ENCODE measurements at regions not wholly inside any gene's neighbourhood (a gene's known extent, or its start where the extent isn't known, plus 50 kb on each side); places are given as distances from the start of the nearest gene placed in this dataset.
"Not testable (repeated sequence)": the region's sequence is repeated elsewhere in the genome, so short reads cannot be mapped to it uniquely, and the experiment has no call there.

DNA sequence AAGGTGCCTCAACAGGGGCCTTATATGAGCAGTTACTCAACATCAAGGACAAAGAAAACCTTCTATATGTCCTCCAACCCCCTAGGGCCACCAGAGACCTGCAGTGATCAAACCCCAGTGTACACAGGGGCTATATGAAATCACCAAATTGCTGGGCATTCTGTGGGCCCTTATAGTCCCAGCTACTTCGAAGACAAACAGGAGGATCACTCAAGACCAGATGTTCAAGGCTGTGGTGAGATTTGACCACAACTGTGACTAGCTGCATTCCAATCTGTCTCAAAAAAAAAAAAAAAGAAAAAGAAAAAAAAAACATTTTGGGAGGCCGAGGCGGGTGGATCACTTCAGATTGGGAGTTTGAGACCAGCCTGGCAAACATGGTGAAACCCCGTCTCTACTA is 51.0 kb upstream of the PRB2 start:
- DNase-seq (ENCODE audit: low spot score) = no peak

DNA sequence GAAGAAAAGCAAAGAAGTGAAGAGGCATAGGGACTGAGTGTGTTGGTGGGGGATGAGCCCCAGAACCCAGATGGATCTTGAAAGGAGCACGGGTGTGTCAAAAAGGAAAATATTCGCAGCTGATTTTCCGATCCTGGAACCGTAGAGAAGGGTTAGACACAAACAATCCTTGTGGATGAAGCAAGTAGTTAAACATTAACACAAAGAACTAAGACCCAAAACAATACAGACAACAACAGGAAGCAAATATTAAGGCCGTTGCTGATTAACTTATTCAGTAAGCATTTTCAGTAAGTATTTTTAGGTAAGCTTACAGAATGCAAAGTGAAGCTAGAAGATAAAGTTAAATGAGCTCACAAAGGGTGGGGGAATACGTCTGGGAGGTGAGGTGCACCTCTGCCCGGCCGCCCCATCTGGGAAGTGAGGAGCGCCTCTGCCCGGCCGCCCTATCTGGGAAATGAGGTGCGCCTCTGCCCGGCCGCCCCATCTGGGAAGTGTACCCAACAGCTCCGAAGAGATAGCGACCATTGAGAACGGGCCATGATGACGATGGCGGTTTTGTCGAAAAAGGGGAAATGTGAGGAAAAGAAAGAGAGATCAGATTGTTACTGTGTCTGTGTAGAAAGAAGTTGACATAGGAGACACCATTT is 62.8 kb upstream of the PRB2 start:
- DNase-seq (ENCODE audit: low spot score) = no peak

DNA sequence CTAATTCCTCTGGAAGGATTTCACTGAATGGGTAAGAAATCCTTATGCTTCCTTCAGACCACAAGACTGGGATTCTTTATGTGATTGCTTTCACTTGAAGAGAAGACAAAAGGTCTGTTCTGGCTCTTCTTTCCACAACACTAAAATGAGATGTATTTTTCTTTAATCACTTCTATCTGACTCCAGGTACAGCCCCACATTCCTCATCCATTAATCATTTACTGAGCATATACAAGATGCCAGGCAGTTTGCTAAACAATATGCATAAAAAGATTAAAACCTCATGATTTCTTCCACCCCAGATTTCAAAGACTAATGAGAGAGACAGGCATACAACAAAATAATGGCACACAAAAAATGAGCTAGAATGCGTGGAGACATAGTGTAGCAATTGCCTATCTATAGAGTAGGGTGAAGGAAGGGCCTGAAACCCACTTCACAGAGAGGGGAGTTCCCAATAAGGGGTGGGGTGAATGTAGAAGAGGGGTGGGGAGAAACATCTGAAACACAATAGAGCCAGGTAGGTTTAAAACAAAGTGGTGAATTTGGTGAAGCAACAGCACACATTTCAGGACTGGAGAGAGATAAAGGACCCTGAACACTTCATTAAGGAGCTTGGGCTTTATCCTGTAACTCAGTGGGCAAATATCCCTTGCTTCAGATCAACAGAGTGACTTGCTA is 65.1 kb upstream of the PRB2 start:
- DNase-seq (ENCODE audit: low spot score) = no peak

DNA sequence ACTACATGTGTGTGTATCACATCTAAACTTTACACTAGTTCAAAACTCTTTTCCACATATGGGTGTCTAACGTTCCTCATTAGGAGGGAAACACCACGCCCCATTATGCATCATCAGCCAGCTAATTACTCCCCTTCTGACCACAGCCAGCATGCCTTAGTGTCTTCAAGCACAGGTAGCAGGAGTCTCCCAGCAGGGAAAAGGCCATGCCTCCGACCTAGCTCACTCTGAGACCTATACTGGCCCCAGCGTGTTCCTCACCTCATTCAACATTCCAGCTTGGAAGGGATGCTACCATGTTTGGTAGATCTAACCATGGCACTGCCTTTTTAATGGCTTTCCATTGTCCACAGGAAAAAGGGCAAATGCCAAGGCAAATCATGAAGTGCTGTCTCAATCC is 66.1 kb upstream of the PRB2 start:
- no peak for DNase-seq (ENCODE audit: low spot score)

DNA sequence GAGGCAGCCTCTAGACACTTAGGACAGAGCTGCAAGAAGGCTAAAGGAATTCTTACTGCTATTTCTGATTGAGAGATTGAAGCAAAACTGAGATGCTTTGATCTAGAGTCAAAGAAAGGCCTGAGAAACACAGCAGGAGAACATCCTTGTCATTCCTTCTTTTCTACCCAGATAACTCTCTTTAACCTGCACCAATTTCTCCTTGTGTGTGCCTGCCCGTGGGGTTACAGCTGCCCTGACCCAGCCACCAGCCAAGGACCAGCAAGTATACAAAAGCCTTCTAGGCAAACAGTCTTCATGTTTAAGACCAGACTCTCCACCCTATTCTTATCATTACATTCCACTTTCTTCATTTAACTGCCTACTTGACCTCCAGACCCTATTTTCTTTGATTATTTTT is 81.7 kb upstream of the PRB2 start:
- no peak for DNase-seq (ENCODE audit: low spot score)

DNA sequence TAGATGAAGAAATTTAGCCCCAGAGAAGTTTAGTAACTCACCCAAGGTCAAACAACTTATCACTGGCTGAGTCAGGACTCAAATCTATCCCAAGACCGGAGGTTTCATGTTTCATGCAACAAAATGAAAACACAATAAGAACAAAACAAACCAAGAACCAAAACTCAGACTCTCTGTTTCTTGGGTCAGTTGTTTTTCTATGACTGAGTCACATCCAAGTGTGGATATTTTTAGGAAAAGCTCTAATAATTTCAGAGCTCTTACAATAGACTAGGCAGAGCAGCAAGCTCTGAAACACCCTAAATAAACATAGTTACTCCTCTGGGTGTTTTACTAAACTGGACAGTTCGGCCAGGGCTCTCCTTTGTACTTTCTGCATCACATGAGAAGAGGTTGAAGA is 87.6 kb upstream of the PRB2 start:
- DNase-seq (ENCODE audit: low spot score) = no peak

DNA sequence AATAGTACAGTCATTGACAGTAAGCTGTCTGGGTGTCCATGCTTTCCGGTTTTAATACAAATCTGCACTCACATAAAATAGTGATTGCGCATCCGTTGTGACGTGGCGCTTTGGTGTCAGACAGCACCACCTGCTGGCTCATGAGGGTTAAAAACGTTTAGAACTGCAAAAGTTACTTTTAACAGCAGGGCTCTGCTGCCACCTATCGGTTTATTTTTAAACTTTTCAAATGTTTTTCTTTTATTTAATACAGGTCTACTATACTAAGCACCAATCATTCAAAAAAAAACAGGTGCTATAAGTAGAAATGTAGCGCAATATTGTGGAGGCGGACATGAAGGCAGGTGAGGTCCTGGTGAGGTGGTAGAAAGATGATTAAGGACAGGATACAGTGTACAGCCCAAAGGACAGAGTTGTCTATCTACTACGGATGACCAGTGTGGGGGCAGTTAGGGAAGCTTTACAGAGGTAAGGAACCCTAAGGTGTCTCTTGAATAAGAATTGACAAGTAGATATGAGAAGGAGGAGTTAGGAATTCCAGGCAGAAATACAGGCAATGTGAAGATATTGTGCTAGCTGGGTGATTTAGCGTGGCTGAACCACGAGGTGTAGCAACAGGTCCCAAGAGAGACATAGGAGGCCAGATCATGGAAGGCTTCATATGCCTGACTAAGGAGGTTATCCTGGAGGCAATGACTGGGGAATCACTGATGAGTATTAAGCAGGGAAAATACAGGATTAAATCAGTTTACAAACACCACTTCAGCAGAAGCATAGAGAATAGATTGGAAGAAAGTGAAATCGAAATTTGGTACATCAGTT is 91.5 kb upstream of the PRB2 start:
- DNase-seq (ENCODE audit: low spot score) = peak; percentile 80

DNA sequence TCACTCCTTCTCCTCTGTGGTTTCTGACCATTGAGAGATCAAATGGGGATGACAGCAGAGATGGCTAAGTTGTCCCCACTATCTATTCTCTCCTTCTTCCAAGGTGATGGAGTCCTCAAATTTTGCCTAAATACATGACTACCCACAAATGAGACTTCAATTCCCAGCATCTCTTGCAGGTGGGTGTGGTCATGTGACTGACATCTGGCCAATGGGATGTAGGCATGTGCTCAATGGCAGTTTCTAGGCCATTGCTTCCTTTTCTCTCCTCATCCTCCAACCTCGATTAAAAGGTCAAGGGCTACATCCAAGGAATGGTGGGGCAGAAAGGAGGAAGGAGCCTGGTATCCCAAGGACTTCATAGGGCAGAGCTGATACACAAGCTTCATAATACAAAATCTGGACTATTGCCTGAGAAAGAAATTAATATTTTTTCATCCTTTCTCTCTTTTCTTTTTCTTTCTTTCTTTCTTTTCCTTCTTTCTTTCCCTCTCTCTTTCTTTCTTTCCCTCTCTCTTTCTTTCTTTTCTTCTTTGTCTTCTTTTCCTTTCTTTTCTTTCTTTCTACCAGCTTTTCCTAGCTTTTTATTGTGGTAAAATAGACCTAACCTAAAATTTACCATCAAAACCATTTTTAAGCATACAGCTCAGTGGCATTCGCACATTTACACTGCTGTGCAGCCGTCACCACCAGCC is 100.9 kb upstream of the PRB2 start:
- DNase-seq (ENCODE audit: low spot score) = no peak

DNA sequence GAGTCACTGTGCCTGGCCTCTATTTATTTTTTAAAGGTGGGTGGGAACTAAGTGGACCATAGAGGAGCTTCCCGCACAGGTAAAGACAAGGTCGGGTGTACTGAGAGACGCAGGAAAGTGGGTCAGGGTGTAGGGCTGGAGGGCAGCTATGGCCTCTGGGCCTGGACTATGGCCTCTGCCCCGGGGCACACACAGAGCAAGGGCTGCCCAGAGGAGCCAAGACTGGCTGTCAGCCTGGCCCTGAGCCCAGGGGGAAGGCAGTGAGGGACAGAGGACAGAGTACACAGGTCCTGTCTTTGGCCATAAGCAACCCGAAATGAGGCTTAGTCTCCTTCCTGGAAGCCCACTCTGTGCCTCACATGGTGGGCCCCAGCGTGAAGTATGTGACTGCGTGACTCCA is 102.1 kb upstream of the PRB2 start:
- no peak for DNase-seq (ENCODE audit: low spot score)

DNA sequence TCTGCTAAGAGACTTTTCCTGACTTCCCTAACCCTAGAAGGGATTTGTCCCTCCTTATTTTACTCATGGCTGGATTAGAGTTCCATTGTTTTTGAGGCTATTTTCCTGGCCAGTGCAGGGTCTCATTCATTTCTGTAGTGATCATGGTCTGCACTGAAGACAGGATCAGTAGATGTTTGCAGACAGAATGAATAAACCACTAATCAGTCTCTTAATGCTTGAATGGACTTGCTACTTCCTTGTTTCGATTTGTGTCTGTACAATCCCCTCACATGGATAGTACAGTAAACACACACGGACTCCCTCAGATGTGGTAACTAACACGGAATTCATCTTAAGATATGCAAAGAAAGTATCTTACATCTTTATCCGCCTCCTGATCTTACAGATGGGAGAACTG is 102.6 kb upstream of the PRB2 start:
- DNase-seq (ENCODE audit: low spot score) = no peak

DNA sequence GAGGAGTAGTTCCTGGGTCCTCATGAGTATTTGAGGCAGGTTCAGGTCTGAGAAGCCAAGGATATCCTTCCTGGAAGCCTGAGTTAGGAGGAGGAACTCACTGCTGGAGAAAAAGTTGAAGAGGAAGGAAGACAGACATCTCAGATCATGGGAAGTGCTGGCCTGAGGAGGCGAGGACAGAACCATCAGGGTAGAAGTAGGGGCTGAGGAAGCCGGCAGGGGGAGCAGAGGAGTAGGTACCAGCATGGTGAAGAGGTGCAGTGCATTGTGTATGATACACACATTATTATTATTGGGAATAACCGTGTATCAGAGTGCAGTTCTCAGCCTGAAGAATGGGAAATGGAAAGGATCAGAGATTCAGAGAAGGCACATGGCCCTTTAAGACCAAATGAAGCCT is 103.2 kb upstream of the PRB2 start:
- DNase-seq (ENCODE audit: low spot score) = not testable (repeated sequence)

DNA sequence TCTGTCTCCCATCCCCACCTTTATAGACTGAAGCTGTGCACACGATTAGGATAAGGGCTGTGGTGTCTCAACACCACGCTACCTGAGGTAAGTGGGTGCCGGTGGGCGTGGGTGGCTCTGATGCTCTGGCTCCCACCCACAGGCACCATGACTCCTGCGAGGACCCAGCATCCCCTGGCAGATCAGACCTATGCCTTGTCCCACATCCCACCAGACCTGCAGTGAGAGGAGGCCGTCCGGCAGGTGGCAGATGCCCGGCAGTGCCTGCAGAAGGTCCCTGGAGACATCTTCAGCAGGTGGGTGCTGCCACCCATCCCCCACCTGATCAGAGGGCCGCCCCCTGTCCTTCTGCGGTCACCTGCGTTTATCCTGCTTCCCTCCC is 104.4 kb upstream of the PRB2 start:
- DNase-seq (ENCODE audit: low spot score) = no peak

DNA sequence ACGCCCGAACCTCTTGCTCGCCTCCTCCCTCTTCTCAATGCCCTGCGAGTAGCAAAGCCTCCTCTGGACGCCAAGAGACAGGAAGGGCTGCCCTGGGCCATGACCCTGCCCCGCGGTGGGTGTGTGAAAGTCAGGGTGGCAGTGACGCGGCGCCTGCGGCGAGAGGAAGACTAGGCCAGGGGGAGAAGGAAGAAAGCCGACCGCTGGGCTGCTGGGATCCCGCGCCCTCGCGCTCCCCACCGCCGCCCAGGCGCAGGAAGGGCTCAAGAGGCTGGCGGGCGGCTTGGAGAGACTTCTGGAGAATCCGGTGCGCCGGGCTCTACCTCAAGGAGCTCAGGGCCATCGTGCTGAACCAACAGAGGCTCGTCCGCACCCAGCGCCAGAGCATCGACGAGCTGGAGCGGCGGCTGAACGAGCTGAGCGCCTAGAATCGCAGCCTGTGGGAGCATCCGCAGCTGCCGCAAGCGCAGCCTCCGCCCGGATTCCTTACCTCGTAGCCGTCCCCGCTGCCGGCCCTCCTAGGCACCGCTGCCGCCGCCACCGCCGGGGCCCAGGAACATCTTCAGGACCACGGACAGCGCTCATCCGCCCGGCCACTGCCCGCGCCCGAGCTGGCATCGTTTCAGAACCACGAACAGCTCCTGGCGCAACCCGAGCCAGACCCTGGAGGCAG is 105.0 kb upstream of the PRB2 start:
- DNase-seq (ENCODE audit: low spot score) = no peak

DNA sequence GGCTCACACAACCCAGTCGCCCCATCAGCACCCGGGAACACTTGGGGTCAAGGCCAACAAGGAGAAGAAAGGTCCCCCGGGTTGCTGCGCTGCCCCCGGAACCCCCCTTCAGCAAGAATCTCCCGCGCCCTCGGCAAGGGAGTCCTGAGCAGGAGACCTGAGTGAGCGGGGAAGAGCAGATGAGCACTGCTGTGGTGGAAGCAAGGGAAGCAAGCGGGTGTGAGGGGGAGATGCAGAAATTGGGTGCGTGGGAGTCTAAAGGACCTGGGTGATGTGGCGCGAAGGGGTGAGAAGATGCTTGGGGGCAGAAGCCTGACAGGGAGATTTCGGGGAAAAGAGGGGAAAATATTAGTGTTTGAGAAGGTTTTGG is 105.5 kb upstream of the PRB2 start:
- DNase-seq (ENCODE audit: low spot score) = no peak

DNA sequence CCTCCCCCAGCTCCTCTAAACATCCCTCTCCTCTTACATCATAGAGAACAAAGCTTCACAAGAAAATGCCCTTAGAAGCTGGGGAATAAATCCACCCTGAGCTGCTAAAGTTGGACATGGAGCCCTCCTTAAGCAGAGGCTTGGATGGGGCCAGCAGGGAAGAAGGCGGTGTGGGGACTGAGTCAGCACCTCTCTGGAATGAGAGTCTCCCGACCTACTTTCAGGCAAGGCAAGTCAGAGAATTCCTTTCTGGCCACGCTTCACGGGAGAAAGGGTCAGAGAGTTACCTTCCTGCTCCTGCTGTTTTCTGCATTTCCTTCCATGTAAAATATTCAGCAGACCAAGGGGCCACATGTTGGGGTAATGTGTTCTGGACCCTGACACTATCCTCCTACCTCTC is 113.3 kb upstream of the PRB2 start:
- DNase-seq (ENCODE audit: low spot score) = no peak

DNA sequence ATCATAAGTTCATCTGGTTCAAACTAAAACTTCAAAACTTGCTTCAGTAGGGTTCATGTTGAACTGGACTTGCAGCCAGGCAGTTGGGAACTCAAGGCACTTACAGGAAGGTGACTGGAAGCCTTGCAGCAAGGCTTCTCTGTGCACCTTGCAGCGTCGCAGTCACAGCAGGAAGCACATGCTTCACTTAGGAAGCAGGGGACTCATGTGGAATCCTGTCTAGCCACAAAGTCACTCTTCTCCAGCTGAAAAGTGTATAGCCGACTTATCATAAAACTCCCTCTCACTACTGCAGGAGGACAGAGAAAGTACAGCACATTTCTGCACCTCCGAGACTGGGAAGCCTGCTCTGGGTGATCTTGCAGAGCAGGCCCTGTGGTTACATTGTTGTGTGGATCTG is 114.0 kb upstream of the PRB2 start:
- DNase-seq (ENCODE audit: low spot score) = no peak

DNA sequence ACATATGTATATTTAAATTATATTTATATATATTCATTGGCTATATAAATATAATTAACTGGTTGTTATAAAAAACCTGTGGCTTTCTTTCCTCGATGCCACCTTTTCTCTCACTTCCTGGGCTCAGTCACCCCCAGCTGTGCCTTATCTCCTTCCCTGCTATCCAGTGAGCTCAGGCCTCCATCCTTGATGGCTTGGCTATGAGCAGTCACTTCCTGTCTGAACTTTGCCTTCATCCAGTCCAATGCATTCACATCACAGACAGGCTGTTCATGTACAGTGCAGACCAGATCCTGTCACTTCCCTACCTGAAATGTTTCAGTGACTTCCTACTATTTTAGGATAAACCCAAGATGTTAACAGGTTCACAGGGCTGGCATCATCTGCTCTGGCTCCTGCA is 115.3 kb upstream of the PRB2 start:
- no peak for DNase-seq (ENCODE audit: low spot score)

DNA sequence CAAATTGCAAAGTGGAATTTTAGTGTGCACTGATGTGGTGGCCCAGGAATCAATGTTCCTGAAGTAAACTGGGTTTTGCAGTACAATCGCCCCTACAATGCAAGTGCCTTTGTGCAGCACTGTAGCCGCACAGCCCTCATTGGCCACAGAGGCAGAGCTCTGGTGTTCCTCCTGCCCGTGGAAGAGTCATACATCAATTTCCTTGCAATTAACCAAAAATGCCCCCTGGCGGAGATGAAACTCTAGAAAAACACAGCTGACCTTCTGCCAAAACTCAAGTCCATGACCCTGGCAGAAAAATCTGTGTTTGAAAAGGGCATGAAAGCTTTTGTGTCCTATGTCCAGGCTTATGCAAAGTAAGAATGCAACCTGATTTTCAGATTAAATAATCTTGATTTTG is 117.9 kb upstream of the PRB2 start:
- DNase-seq (ENCODE audit: low spot score) = peak; percentile 5

DNA sequence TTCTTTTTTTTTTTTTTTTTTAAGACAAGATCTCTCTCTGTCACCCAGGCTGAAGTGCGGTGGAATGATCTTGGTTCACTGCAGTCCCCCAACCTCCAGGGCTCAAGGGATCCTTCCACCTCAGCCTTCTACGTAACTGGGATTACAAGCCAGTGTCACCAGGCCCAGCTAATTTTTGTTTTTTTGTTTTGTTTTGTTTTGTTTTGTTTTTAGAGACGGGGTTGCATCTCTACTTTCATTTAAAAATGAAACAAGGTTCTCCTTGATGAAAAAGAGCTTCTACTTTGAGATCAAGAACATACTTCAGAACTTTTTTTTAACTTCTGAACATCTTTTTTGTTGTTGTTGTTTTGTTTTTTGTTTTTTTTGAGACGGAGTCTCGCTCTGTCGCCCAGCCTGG is 121.7 kb upstream of the PRB2 start:
- no peak for DNase-seq (ENCODE audit: low spot score)

DNA sequence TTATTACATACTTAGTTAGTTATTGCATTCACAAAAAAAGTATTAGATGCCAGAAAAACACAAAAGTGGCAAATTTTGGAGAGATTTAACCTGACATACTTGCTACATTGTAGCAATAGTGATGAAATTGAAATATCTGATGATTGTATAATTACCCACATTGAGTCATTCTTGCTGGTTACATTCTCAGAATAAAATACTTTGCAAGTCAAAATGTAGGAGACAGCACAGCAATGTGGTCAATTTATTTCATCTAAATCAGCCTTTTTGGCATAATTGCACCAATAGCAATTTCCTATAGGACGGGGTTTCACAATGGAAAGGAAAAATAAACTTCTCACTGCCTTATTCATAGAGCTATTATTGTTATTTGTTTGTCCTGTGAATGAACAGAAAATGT is 125.0 kb upstream of the ETV6 start:
- no peak for DNase-seq (ENCODE audit: low spot score)

DNA sequence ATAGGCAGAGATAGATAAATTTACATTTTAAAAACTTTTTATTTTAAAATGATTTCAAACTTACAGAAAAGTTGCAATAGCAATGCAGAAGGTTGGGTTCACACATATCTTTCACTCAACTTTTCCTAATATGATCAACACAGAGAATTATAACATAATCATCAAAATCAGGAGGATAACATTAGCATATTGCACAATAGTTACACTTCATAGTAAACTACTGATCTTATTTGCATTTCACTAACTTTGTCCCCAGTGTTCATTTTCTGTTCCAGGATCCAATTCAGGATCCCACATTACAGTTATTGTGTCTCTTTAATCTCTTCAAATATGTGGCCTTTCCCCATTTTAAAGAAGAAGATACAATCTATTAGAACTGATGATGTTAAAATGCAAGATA is 115.4 kb upstream of the ETV6 start:
- DNase-seq (ENCODE audit: low spot score) = no peak

DNA sequence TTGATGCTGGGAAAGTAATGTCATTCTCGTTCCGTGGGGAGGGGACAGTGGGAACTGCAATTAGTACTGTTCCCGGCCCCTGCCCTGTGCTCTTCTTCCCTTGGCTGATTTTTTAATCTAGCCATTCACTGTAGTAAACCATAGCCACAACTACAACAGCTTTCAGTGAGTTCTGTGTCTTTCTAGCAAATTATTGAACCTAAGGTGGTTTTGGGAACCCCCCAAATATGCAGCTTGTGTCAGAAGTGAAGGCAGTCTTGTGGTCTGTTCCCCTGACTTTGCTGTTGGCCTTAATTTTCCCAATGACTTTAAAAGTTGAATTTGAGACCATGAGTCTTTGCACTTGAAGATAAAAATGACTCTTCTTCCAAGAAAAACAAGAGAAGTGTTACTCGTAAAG is 114.3 kb upstream of the ETV6 start:
- DNase-seq (ENCODE audit: low spot score) = no peak

Measured in cerebellar cortex (tissue), 1 donor.